K562 (cell line): ENCODE measurements at regions not wholly inside any gene's neighbourhood (a gene's known extent, or its start where the extent isn't known, plus 50 kb on each side); places are given as distances from the start of the nearest gene placed in this dataset.

Experiments
- CAMTA2 ChIP-seq: fragments of 250-450 bp; sonication (Bioruptor Pico); conservative IDR thresholded peaks from 2 replicates; pipeline ENCODE4 v1.5.1; 2022
- CBX2 ChIP-seq: fragments of 200-600 bp; sonication (generic); IDR thresholded peaks from one replicate; pipeline ENCODE4 v1.6.1; 2012; ENCODE audit warnings: mild to moderate bottlenecking, low read length, inconsistent platforms; ENCODE audit not compliant: insufficient read depth, poor library complexity, severe bottlenecking
- CC2D1A ChIP-seq: fragments of 450-650 bp; IDR thresholded peaks from 2 replicates; pipeline ENCODE4 v1.6.1; 2017; ENCODE audit warnings: mild to moderate bottlenecking
- EWSR1 ChIP-seq: fragments of 450-650 bp; IDR thresholded peaks from 2 replicates; pipeline ENCODE4 v1.6.1; 2018; ENCODE audit warnings: borderline replicate concordance, mild to moderate bottlenecking, low read depth, moderate library complexity; ENCODE audit not compliant: partially characterized antibody
- FOXP1 ChIP-seq: sonication (generic); formaldehyde crosslinking; IDR thresholded peaks from 2 replicates; pipeline ENCODE4 v1.8.0; 2022; ENCODE audit warnings: mild to moderate bottlenecking, missing genetic modification reagents
- GATAD2B ChIP-seq: fragments of 450-650 bp; IDR thresholded peaks from 2 replicates; pipeline ENCODE4 v1.6.1; 2017; ENCODE audit warnings: mild to moderate bottlenecking, borderline replicate concordance
- GTF2E2 ChIP-seq: fragments of 200-800 bp; sonication (Bioruptor generic); IDR thresholded peaks from 2 replicates; pipeline ENCODE4 v1.6.1; 2016; ENCODE audit warnings: missing genetic modification characterization, missing compliant biosample characterization
- HDAC6 ChIP-seq: IDR thresholded peaks from 2 replicates; pipeline ENCODE4 v1.6.1; 2012; ENCODE audit warnings: low read depth, mild to moderate bottlenecking, control low read depth, inconsistent platforms, low read length, moderate library complexity
- MAFG ChIP-seq: fragments of 450-650 bp; conservative IDR thresholded peaks from 2 replicates; pipeline ENCODE4 v1.6.1; 2016; ENCODE audit warnings: missing genetic modification characterization, missing compliant biosample characterization
- MYBL2 ChIP-seq, 2 experiments: fragments of 450-650 bp in 1 of 2; sonication (generic) in 1 of 2; formaldehyde crosslinking in 1 of 2; IDR thresholded peaks; 2 replicates each; pipeline versions ENCODE4 v1.6.1 to v1.8.1; 2017 to 2022; ENCODE audit warnings: borderline replicate concordance in 1 of 2, inconsistent platforms in 1 of 2, low read depth in 1 of 2, mild to moderate bottlenecking in 1 of 2, missing genetic modification reagents in 1 of 2, moderate library complexity in 1 of 2
- POLR2G ChIP-seq: fragments of 200-400 bp; formaldehyde crosslinking; IDR thresholded peaks from 2 replicates; pipeline ENCODE4 v1.6.1; 2017; ENCODE audit warnings: low read depth, mild to moderate bottlenecking, antibody characterized with exemption, low read length, moderate library complexity
- POLR3G ChIP-seq: IDR thresholded peaks from 2 replicates; pipeline ENCODE4 v1.6.1; 2011; ENCODE audit not compliant: insufficient read length, insufficient replicate concordance; ENCODE audit errors: extremely low read depth
- RBM15 ChIP-seq: fragments of 200-400 bp; formaldehyde crosslinking; IDR thresholded peaks from 2 replicates; pipeline ENCODE4 v1.6.1; 2018; ENCODE audit warnings: mild to moderate bottlenecking, low read length, moderate library complexity; ENCODE audit not compliant: insufficient read depth
- SMARCA4 ChIP-seq: fragments of 450-650 bp; IDR thresholded peaks from 2 replicates; pipeline ENCODE4 v1.6.1; 2016
- SOX6 ChIP-seq: fragments of 450-650 bp; IDR thresholded peaks from 2 replicates; pipeline ENCODE4 v1.6.1; 2014; ENCODE audit warnings: mild to moderate bottlenecking
- SREBF1 ChIP-seq: fragments of 150-350 bp; IDR thresholded peaks from 2 replicates; pipeline ENCODE4 v1.6.1; 2014; ENCODE audit warnings: antibody characterized with exemption, low read depth, low read length, borderline replicate concordance
- TOE1 ChIP-seq, 2 experiments: fragments of 450-650 bp in 1 of 2; sonication (generic) in 1 of 2; formaldehyde crosslinking in 1 of 2; IDR thresholded peaks; 2 replicates each; pipeline versions ENCODE4 v1.7.1 to v1.8.0; 2016 to 2022; ENCODE audit warnings: borderline replicate concordance in 2 of 2, mild to moderate bottlenecking in 2 of 2, antibody characterized with exemption in 1 of 2, inconsistent platforms in 1 of 2, low read depth in 1 of 2, missing genetic modification reagents in 1 of 2, moderate library complexity in 1 of 2
- XRCC5 ChIP-seq: fragments of 200-400 bp; formaldehyde crosslinking; IDR thresholded peaks from 2 replicates; pipeline ENCODE4 v1.6.1; 2017; ENCODE audit warnings: low read depth, mild to moderate bottlenecking, low read length
- ZBTB1 ChIP-seq: sonication (generic); formaldehyde crosslinking; IDR thresholded peaks from 2 replicates; pipeline ENCODE4 v1.8.1; 2023; ENCODE audit warnings: missing genetic modification reagents, low read depth, mild to moderate bottlenecking, borderline replicate concordance
- ZBTB7A ChIP-seq: IDR thresholded peaks from 2 replicates; pipeline ENCODE4 v1.6.1; 2011; ENCODE audit warnings: low read depth, mild to moderate bottlenecking, low read length, moderate library complexity, borderline replicate concordance; ENCODE audit not compliant: control insufficient read depth
- ZFPM2 ChIP-seq: fragments of 250-450 bp; sonication (Bioruptor Pico); IDR thresholded peaks from 2 replicates; pipeline ENCODE4 v1.5.1; 2022; ENCODE audit warnings: mild to moderate bottlenecking
- ZNF146 ChIP-seq: IDR thresholded peaks from one replicate; pipeline ENCODE4 v1.6.1; 2018; ENCODE audit warnings: missing compliant biosample characterization; ENCODE audit not compliant: unreplicated experiment
- ZNF444 ChIP-seq: fragments of 250-450 bp; sonication (Bioruptor Pico); IDR thresholded peaks from 2 replicates; pipeline ENCODE4 v1.4.0; 2020; ENCODE audit warnings: mild to moderate bottlenecking, moderate library complexity
- ZNF780A ChIP-seq: fragments of 250-450 bp; sonication (Bioruptor Pico); IDR thresholded peaks from 2 replicates; pipeline ENCODE4 v1.5.0; 2021; ENCODE audit warnings: mild to moderate bottlenecking
- ZNF830 ChIP-seq: fragments of 250-450 bp; sonication (Bioruptor Pico); IDR thresholded peaks from 2 replicates; pipeline ENCODE4 v1.5.0; 2021; ENCODE audit warnings: mild to moderate bottlenecking
- TF ChIP-seq, protein P1 (sequence below): fragments of 250-450 bp; sonication (Bioruptor Pico); IDR thresholded peaks from 2 replicates; pipeline ENCODE4 v1.9.0; 2021; ENCODE audit warnings: mild to moderate bottlenecking, inconsistent platforms
- TF ChIP-seq, protein P2 (sequence below): fragments of 250-450 bp; sonication (Bioruptor Pico); IDR thresholded peaks from 2 replicates; pipeline ENCODE4 v1.8.0; 2022; ENCODE audit warnings: inconsistent platforms

DNA sequence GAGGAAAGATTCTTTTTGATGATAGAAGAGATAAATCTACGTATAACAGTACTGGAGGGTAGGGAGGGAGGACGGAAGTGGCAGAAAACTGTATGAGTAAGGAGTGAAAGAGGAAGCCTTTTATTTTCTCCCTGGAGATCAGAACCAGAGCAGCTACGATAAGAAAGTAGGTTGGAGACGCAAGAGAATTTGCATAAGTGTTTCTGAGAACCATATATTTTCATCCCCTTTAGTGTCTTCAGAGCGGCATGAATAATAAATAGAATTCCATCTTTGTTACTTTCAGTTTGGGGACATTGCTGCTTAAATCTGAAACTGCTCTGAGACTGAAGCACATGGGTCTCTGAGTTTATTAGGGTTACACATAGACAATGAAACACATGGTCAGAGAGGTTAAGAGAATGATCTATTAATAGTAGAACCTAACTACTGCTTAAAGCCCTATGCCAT is 230.2 kb upstream of the TNP1 start (continued):
- TF ChIP-seq, protein P1, sequence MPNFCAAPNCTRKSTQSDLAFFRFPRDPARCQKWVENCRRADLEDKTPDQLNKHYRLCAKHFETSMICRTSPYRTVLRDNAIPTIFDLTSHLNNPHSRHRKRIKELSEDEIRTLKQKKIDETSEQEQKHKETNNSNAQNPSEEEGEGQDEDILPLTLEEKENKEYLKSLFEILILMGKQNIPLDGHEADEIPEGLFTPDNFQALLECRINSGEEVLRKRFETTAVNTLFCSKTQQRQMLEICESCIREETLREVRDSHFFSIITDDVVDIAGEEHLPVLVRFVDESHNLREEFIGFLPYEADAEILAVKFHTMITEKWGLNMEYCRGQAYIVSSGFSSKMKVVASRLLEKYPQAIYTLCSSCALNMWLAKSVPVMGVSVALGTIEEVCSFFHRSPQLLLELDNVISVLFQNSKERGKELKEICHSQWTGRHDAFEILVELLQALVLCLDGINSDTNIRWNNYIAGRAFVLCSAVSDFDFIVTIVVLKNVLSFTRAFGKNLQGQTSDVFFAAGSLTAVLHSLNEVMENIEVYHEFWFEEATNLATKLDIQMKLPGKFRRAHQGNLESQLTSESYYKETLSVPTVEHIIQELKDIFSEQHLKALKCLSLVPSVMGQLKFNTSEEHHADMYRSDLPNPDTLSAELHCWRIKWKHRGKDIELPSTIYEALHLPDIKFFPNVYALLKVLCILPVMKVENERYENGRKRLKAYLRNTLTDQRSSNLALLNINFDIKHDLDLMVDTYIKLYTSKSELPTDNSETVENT (CRISPR knock-in tag) = no peak
- TF ChIP-seq SREBF1 (no peak), POLR2G (no peak), CC2D1A (no peak), ZNF830 (CRISPR knock-in tag) (no peak), FOXP1 (CRISPR knock-in tag) (no peak), ZNF444 (no peak), RBM15 (no peak), GTF2E2 (tag) (no peak), CAMTA2 (no peak), SMARCA4 (peak; percentile 81), ZBTB1 (CRISPR knock-in tag) (no peak), SOX6 (0 out of 2 replicates have a peak, but pooled peaks have one; percentile 28), CBX2 (no peak), EWSR1 (no peak), MYBL2 (IDR thresholded peaks at IDR 0.05; ENCODE audit: low read depth) (no peak), MYBL2 (CRISPR knock-in tag; IDR thresholded peaks at IDR 0.05; ENCODE audit: borderline replicate concordance) (no peak), HDAC6 (no peak), ZFPM2 (CRISPR knock-in tag) (no peak), GATAD2B (0 out of 2 replicates have a peak, but pooled peaks have one; percentile 7), ZNF780A (CRISPR knock-in tag) (no peak), XRCC5 (no peak), TOE1 (IDR thresholded peaks at IDR 0.05; ENCODE audit: borderline replicate concordance) (no peak), TOE1 (CRISPR knock-in tag; IDR thresholded peaks at IDR 0.05; ENCODE audit: borderline replicate concordance, low read depth) (no peak), POLR3G (no peak), ZNF146 (CRISPR knock-in tag) (no peak), ZBTB7A (no peak), MAFG (no peak)
- TF ChIP-seq, protein P2, sequence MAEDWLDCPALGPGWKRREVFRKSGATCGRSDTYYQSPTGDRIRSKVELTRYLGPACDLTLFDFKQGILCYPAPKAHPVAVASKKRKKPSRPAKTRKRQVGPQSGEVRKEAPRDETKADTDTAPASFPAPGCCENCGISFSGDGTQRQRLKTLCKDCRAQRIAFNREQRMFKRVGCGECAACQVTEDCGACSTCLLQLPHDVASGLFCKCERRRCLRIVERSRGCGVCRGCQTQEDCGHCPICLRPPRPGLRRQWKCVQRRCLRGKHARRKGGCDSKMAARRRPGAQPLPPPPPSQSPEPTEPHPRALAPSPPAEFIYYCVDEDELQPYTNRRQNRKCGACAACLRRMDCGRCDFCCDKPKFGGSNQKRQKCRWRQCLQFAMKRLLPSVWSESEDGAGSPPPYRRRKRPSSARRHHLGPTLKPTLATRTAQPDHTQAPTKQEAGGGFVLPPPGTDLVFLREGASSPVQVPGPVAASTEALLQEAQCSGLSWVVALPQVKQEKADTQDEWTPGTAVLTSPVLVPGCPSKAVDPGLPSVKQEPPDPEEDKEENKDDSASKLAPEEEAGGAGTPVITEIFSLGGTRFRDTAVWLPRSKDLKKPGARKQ (CRISPR knock-in tag) = no peak
